HepG2 (cell line): ENCODE measurements at regions not wholly inside any gene's neighbourhood (a gene's known extent, or its start where the extent isn't known, plus 50 kb on each side); places are given as distances from the start of the nearest gene placed in this dataset.

Source experiments
- ATAC-seq: fragments of 200-7000 bp; cut with Tn5 transposase; 3 replicates; pipeline ENCODE4 v1.9.1; 2020; ENCODE audit warnings: mild to moderate bottlenecking, moderate library complexity
- BruUV-seq: library from RNA; stranded (reverse); fragments of 400-500 nt; replicated peaks from 2 replicates; lab custom pipeline; 2021; lab: Mats Ljungman, UMichigan
- CTCF ChIA-PET: fragments of 300-600 bp; formaldehyde crosslinking; extraction: SDS; loops from one replicate; lab custom pipeline; 2021; ENCODE audit warnings: low total read pairs, inconsistent platforms, low intra/inter-chr PET ratio; lab: Yijun Ruan, JAX
- POLR2A ChIA-PET: fragments of 350-600 bp; sonication (Branson Sonifier 250); formaldehyde crosslinking; loops from one replicate; lab custom pipeline; 2020; ENCODE audit warnings: antibody characterized with exemption, inconsistent platforms; lab: Yijun Ruan, JAX
- DNase-seq: peaks from one replicate; pipeline ENCODE4 v3.0.0-alpha.2; 2015; ENCODE audit warnings: low spot score
- FAIRE-seq: peaks from 3 replicates; lab custom pipeline; 2011; peaks lifted over from hg19 to GRCh38; lab: Jason Lieb, UNC
- H2AFZ ChIP-seq: one replicate; pipeline ENCODE4 v1.6.1; 2011; ENCODE audit warnings: low read length, inconsistent platforms
- H3K27ac ChIP-seq: fragments of 300-600 bp; 3 replicates; pipeline ENCODE4 v1.8.0; 2011; ENCODE audit warnings: mixed run types, mild to moderate bottlenecking, mixed read lengths, low read length, inconsistent platforms; ENCODE audit not compliant: insufficient read depth; ENCODE audit errors: extremely low read length
- H3K27me3 ChIP-seq, 2 experiments: fragments of 200-600 bp in 1 of 2; 2 replicates in 1 of 2; 3 replicates in 1 of 2; pipeline versions ENCODE4 v1.6.0 to v1.8.0; 2011; ENCODE audit warnings: low read length in 2 of 2, mild to moderate bottlenecking in 2 of 2, moderate library complexity in 2 of 2, inconsistent platforms in 1 of 2; ENCODE audit not compliant: insufficient read depth in 2 of 2, control insufficient read depth in 1 of 2
- H3K36me3 ChIP-seq, 2 experiments: fragments of 200-600 bp in 1 of 2; replicated peaks in 1 of 2; 2 replicates in 1 of 2; 3 replicates in 1 of 2; pipeline versions ENCODE4 v1.5.1 to v1.8.0; 2011; ENCODE audit warnings: low read length in 2 of 2, inconsistent platforms in 1 of 2; ENCODE audit not compliant: insufficient read depth in 2 of 2, control insufficient read depth in 1 of 2
- H3K4me1 ChIP-seq: 2 replicates; pipeline ENCODE4 v1.5.1; 2012; ENCODE audit warnings: low read length, inconsistent platforms; ENCODE audit not compliant: insufficient read depth
- H3K4me2 ChIP-seq: 2 replicates; pipeline ENCODE4 v1.6.0; 2011; ENCODE audit warnings: low read depth, low read length, inconsistent platforms
- H3K4me3 ChIP-seq, 3 experiments: fragments of 200-600 bp in 1 of 3; sonication (generic), shearing (Covaris generic) in 1 of 3; replicated peaks in 1 of 3; 2 replicates each; pipeline ENCODE4 v1.5.1; 2011 to 2016; ENCODE audit warnings: low read length in 3 of 3, inconsistent platforms in 2 of 3, low read depth in 2 of 3, mild to moderate bottlenecking in 2 of 3, control low read depth in 1 of 3, mixed read lengths in 1 of 3; ENCODE audit not compliant: insufficient read depth in 1 of 3
- H3K79me2 ChIP-seq: one replicate; pipeline ENCODE4 v1.6.1; 2011; ENCODE audit warnings: low read length, inconsistent platforms; ENCODE audit not compliant: insufficient read depth
- H3K9ac ChIP-seq: 2 replicates; pipeline ENCODE4 v1.6.0; 2011; ENCODE audit warnings: mild to moderate bottlenecking, low read depth, low read length, inconsistent platforms; ENCODE audit not compliant: insufficient read depth
- H3K9me3 ChIP-seq: 2 replicates; pipeline ENCODE4 v1.5.1; 2012; ENCODE audit warnings: mild to moderate bottlenecking, low read length
- H4K20me1 ChIP-seq: 2 replicates; pipeline ENCODE4 v1.6.0; 2011; ENCODE audit warnings: inconsistent platforms, mild to moderate bottlenecking, low read length, moderate library complexity; ENCODE audit not compliant: insufficient read depth
- HMGXB3 ChIP-seq: sonication (generic); formaldehyde crosslinking; IDR thresholded peaks from 2 replicates; pipeline ENCODE4 v1.4.0; 2020; ENCODE audit warnings: missing genetic modification reagents, borderline replicate concordance
- HOXA7 ChIP-seq: sonication (generic); formaldehyde crosslinking; IDR thresholded peaks from 2 replicates; pipeline ENCODE4 v1.8.1; 2022; ENCODE audit warnings: mild to moderate bottlenecking, missing genetic modification reagents, moderate library complexity
- SMARCC2 ChIP-seq: fragments of 450-650 bp; IDR thresholded peaks from 2 replicates; pipeline ENCODE4 v1.6.1; 2017; ENCODE audit warnings: antibody characterized with exemption, mild to moderate bottlenecking
- ZNF333 ChIP-seq: sonication (generic); formaldehyde crosslinking; IDR thresholded peaks from 2 replicates; pipeline ENCODE4 v1.4.0; 2020; ENCODE audit warnings: mild to moderate bottlenecking, missing genetic modification reagents, borderline replicate concordance
- ZNF557 ChIP-seq: sonication (generic); formaldehyde crosslinking; IDR thresholded peaks from 2 replicates; pipeline ENCODE4 v1.4.0; 2020; ENCODE audit warnings: missing genetic modification reagents
- WGBS: methylation state at CpG from one replicate; pipeline ENCODE4 v1.1.6; 2017; ENCODE audit warnings: low lambda C conversion rate; 5-methylcytosine and 5-hydroxymethylcytosine counted together
- in situ Hi-C: cut with HindIII; loops from 2 replicates; pipeline ENCODE4 v1.10.0; 2017; ENCODE audit warnings: low pct_unique_long_range_greater_than_20kb; ENCODE audit not compliant: extremely low pct_ligation_motif_present
- intact Hi-C: fragments of 100-400 bp; cut with micrococcal nuclease; formaldehyde crosslinking; loops from one replicate; pipeline ENCODE4 v1.10.0; 2022; ENCODE audit not compliant: unreplicated experiment
- TF ChIP-seq, protein P1 (sequence below): sonication (generic); formaldehyde crosslinking; IDR thresholded peaks from 2 replicates; pipeline ENCODE4 v1.8.1; 2023; ENCODE audit warnings: mild to moderate bottlenecking, missing genetic modification reagents, borderline replicate concordance
- TF ChIP-seq, protein P2 (sequence below): sonication (generic); formaldehyde crosslinking; IDR thresholded peaks from 2 replicates; pipeline ENCODE4 v1.5.1; 2020; ENCODE audit warnings: missing genetic modification reagents, mild to moderate bottlenecking, borderline replicate concordance
- TF ChIP-seq, protein P3 (sequence below): sonication (generic); formaldehyde crosslinking; conservative IDR thresholded peaks from 2 replicates; pipeline ENCODE4 v1.4.0; 2020; ENCODE audit warnings: missing genetic modification reagents
- TF ChIP-seq, protein P4 (sequence below): sonication (generic); formaldehyde crosslinking; IDR thresholded peaks from 2 replicates; pipeline ENCODE4 v1.4.0; 2020; ENCODE audit warnings: missing genetic modification reagents, borderline replicate concordance

GRCh38 chr5:15367489-15367888, 132.5 kb upstream of the FBXL7 start:
- ChIA-PET CTCF (no interaction called here), POLR2A (no interaction called here)
- no peak for FAIRE-seq
- H3K4me2 ChIP-seq, result no peak overlapping the region
- DNase-seq, result no peak
- no peaks in the 10 kb centered on the region for H4K20me1 ChIP-seq
- no peak overlapping the region for H3K4me3 ChIP-seq
- BruUV-seq, result no TSS peak
- WGBS, result 0% methylated on average over 3 of the region's 3 CpGs
- no peaks in the 10 kb centered on the region for H3K9me3 ChIP-seq
- H3K9ac ChIP-seq, result no peak overlapping the region
- intact Hi-C loops, result no loop called here
- no peak for ATAC-seq
- H2AFZ ChIP-seq, result no peak overlapping the region
- no peaks in the 10 kb centered on the region for H3K79me2 ChIP-seq
- H3K4me1 ChIP-seq, result no peaks in the 10 kb centered on the region
- H3K27ac ChIP-seq, result no peak overlapping the region
- in situ Hi-C loops, result no loop called here
- H3K27me3 ChIP-seq, result no peaks in the 10 kb centered on the region
- no peaks in the 10 kb centered on the region for H3K36me3 ChIP-seq
- TF ChIP-seq ZNF557 (no peak), ZNF333 (CRISPR knock-in tag) (no peak), SMARCC2 (no peak), HOXA7 (no peak), HMGXB3 (CRISPR knock-in tag) (no peak)
- TF ChIP-seq, protein P1, sequence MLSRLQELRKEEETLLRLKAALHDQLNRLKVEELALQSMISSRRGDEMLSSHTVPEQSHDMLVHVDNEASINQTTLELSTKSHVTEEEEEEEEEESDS (CRISPR knock-in tag), result no peak
- TF ChIP-seq, protein P2, sequence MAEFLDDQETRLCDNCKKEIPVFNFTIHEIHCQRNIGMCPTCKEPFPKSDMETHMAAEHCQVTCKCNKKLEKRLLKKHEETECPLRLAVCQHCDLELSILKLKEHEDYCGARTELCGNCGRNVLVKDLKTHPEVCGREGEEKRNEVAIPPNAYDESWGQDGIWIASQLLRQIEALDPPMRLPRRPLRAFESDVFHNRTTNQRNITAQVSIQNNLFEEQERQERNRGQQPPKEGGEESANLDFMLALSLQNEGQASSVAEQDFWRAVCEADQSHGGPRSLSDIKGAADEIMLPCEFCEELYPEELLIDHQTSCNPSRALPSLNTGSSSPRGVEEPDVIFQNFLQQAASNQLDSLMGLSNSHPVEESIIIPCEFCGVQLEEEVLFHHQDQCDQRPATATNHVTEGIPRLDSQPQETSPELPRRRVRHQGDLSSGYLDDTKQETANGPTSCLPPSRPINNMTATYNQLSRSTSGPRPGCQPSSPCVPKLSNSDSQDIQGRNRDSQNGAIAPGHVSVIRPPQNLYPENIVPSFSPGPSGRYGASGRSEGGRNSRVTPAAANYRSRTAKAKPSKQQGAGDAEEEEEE (CRISPR knock-in tag), result no peak
- TF ChIP-seq, protein P3, sequence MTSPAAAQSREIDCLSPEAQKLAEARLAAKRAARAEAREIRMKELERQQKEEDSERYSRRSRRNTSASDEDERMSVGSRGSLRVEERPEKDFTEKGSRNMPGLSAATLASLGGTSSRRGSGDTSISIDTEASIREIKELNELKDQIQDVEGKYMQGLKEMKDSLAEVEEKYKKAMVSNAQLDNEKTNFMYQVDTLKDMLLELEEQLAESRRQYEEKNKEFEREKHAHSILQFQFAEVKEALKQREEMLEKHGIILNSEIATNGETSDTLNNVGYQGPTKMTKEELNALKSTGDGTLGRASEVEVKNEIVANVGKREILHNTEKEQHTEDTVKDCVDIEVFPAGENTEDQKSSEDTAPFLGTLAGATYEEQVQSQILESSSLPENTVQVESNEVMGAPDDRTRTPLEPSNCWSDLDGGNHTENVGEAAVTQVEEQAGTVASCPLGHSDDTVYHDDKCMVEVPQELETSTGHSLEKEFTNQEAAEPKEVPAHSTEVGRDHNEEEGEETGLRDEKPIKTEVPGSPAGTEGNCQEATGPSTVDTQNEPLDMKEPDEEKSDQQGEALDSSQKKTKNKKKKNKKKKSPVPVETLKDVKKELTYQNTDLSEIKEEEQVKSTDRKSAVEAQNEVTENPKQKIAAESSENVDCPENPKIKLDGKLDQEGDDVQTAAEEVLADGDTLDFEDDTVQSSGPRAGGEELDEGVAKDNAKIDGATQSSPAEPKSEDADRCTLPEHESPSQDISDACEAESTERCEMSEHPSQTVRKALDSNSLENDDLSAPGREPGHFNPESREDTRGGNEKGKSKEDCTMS (CRISPR knock-in tag), result no peak
- TF ChIP-seq, protein P4, sequence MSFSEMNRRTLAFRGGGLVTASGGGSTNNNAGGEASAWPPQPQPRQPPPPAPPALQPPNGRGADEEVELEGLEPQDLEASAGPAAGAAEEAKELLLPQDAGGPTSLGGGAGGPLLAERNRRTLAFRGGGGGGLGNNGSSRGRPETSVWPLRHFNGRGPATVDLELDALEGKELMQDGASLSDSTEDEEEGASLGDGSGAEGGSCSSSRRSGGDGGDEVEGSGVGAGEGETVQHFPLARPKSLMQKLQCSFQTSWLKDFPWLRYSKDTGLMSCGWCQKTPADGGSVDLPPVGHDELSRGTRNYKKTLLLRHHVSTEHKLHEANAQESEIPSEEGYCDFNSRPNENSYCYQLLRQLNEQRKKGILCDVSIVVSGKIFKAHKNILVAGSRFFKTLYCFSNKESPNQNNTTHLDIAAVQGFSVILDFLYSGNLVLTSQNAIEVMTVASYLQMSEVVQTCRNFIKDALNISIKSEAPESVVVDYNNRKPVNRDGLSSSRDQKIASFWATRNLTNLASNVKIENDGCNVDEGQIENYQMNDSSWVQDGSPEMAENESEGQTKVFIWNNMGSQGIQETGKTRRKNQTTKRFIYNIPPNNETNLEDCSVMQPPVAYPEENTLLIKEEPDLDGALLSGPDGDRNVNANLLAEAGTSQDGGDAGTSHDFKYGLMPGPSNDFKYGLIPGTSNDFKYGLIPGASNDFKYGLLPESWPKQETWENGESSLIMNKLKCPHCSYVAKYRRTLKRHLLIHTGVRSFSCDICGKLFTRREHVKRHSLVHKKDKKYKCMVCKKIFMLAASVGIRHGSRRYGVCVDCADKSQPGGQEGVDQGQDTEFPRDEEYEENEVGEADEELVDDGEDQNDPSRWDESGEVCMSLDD (CRISPR knock-in tag), result no peak
